ENCODE measurements at regions not wholly inside any gene's neighbourhood (a gene's known extent, or its start where the extent isn't known, plus 50 kb on each side); places are given as distances from the start of the nearest gene placed in this dataset.

- TF ChIP-seq, protein P1, sequence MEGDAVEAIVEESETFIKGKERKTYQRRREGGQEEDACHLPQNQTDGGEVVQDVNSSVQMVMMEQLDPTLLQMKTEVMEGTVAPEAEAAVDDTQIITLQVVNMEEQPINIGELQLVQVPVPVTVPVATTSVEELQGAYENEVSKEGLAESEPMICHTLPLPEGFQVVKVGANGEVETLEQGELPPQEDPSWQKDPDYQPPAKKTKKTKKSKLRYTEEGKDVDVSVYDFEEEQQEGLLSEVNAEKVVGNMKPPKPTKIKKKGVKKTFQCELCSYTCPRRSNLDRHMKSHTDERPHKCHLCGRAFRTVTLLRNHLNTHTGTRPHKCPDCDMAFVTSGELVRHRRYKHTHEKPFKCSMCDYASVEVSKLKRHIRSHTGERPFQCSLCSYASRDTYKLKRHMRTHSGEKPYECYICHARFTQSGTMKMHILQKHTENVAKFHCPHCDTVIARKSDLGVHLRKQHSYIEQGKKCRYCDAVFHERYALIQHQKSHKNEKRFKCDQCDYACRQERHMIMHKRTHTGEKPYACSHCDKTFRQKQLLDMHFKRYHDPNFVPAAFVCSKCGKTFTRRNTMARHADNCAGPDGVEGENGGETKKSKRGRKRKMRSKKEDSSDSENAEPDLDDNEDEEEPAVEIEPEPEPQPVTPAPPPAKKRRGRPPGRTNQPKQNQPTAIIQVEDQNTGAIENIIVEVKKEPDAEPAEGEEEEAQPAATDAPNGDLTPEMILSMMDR (IDR thresholded peaks at IDR 0.05) = no peak
- TF ChIP-seq POLR2A (IDR thresholded peaks at IDR 0.05) = no peak
Measured at GRCh38 chr14:38385836-38386235, 129.9 kb upstream of the CLEC14A start.
